ENCODE measurements at regions not wholly inside any gene's neighbourhood (a gene's known extent, or its start where the extent isn't known, plus 50 kb on each side); places are given as distances from the start of the nearest gene placed in this dataset.

DNA sequence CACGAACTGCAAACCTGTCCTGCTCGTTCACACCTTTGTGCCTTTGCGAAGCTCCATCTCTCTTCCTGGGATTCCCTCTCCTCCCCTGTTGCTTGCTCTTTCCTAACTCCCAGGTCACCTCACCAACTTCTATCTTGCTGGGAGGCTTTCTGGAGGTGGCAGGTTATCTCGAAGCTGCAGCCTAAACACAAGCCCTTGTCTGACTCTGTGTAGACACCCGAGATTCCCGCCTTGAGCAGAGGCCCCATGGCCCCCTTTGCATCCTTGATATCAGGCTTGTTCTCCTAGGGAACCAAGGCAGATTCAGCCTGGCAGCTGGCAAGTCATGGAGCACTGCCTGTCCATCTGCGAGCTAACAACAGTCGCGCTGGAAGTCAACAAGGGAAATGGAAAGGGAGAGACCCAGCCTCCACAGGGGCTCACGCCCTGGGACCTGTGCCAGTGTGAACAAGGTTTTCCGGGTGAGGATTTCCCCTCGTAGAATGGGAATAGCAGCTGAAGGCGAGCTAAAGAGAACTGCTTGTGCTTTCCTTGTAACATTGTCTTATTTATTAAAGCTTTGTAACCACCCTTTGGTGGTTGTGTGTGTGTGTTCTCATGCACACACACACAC is 109.5 kb upstream of the JUN start:
- TF ChIP-seq, protein P1, sequence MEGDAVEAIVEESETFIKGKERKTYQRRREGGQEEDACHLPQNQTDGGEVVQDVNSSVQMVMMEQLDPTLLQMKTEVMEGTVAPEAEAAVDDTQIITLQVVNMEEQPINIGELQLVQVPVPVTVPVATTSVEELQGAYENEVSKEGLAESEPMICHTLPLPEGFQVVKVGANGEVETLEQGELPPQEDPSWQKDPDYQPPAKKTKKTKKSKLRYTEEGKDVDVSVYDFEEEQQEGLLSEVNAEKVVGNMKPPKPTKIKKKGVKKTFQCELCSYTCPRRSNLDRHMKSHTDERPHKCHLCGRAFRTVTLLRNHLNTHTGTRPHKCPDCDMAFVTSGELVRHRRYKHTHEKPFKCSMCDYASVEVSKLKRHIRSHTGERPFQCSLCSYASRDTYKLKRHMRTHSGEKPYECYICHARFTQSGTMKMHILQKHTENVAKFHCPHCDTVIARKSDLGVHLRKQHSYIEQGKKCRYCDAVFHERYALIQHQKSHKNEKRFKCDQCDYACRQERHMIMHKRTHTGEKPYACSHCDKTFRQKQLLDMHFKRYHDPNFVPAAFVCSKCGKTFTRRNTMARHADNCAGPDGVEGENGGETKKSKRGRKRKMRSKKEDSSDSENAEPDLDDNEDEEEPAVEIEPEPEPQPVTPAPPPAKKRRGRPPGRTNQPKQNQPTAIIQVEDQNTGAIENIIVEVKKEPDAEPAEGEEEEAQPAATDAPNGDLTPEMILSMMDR (conservative IDR thresholded peaks at IDR 0.05; ENCODE audit: low read length): no peak
- no peak for TF ChIP-seq EZH2phosphoT487 (IDR thresholded peaks at IDR 0.05; ENCODE audit: borderline replicate concordance)

Measured in Loucy (cell line).